HCT116 (cell line): ENCODE measurements at regions not wholly inside any gene's neighbourhood (a gene's known extent, or its start where the extent isn't known, plus 50 kb on each side); places are given as distances from the start of the nearest gene placed in this dataset.

Experiments
- ATAC-seq: fragments of 200-7000 bp; cut with Tn5 transposase; 2 replicates; pipeline ENCODE4 v1.9.1; 2020; ENCODE audit warnings: mild to moderate bottlenecking, moderate library complexity
- BruUV-seq: library from RNA; stranded (reverse); fragments of 400-500 nt; replicated peaks from 2 replicates; lab custom pipeline; 2021; lab: Mats Ljungman, UMichigan
- CTCF ChIA-PET: fragments of 300-600 bp; sonication (Branson Sonifier 250); formaldehyde crosslinking; loops from one replicate; lab custom pipeline; 2021; ENCODE audit warnings: antibody characterized with exemption; lab: Charles Lee
- POLR2A ChIA-PET: fragments of 300-600, 350-600 bp; sonication (Branson Sonifier 250); formaldehyde crosslinking; loops from one replicate; lab custom pipeline; 2021; ENCODE audit warnings: antibody characterized with exemption; lab: Charles Lee
- RAD21 ChIA-PET, 2 experiments: fragments of 300-600 bp; sonication (Branson Sonifier 250); formaldehyde crosslinking; loops; one replicate each; lab custom pipeline; 2023; ENCODE audit warnings: low total read pairs in 2 of 2; ENCODE audit not compliant: uncharacterized antibody in 2 of 2, unreplicated experiment in 2 of 2, low non-redundant PET in 1 of 2; lab: Charles Lee
- DNase-seq: peaks from one replicate; pipeline ENCODE4 v3.0.0-alpha.2; 2010; ENCODE audit warnings: low read depth, low spot score
- H2AFZ ChIP-seq: fragments of 200-600 bp; shearing (Covaris generic), sonication (generic); 2 replicates; pipeline ENCODE4 v1.6.1; 2017; ENCODE audit warnings: low read depth, mixed run types, mixed read lengths, antibody characterized with exemption, low read length; ENCODE audit not compliant: poor library complexity, severe bottlenecking
- H3K27ac ChIP-seq: 2 replicates; pipeline ENCODE4 v1.5.1; 2012; ENCODE audit warnings: low read depth, low read length
- H3K27me3 ChIP-seq: fragments of 200-600 bp; sonication (generic); 2 replicates; pipeline ENCODE4 v1.6.1; 2016; ENCODE audit warnings: mixed run types, low read length, mixed read lengths; ENCODE audit not compliant: insufficient read depth
- H3K36me3 ChIP-seq, 2 experiments: fragments of 200-500 bp in 1 of 2; fragments of 200-600 bp in 1 of 2; sonication (Bioruptor generic) in 1 of 2; sonication (generic) in 1 of 2; 2 replicates each; pipeline versions ENCODE4 v1.5.1 to v1.6.1; 2014 to 2016; ENCODE audit warnings: low read length in 2 of 2, inconsistent platforms in 1 of 2, mixed read lengths in 1 of 2, mixed run types in 1 of 2; ENCODE audit not compliant: insufficient read depth in 2 of 2, control insufficient read depth in 1 of 2
- H3K4me1 ChIP-seq, 2 experiments: fragments of 200-600 bp in 1 of 2; sonication (generic) in 1 of 2; 2 replicates each; pipeline versions ENCODE4 v1.5.1 to v1.6.1; 2012 to 2017; ENCODE audit warnings: low read length in 2 of 2, inconsistent platforms in 1 of 2, mild to moderate bottlenecking in 1 of 2, mixed read lengths in 1 of 2, mixed run types in 1 of 2, moderate library complexity in 1 of 2; ENCODE audit not compliant: insufficient read depth in 2 of 2, control insufficient read depth in 1 of 2
- H3K4me2 ChIP-seq: fragments of 200-600 bp; sonication (generic); 2 replicates; pipeline ENCODE4 v1.6.1; 2017; ENCODE audit warnings: mixed run types, low read length, mixed read lengths
- H3K4me3 ChIP-seq, 2 experiments: fragments of 200-600 bp in 1 of 2; sonication (generic) in 1 of 2; replicated peaks in 1 of 2; 2 replicates each; pipeline ENCODE4 v1.5.1; 2011 to 2016; ENCODE audit warnings: low read length in 2 of 2, control low read depth in 1 of 2, low read depth in 1 of 2, mild to moderate bottlenecking in 1 of 2, mixed read lengths in 1 of 2, mixed run types in 1 of 2
- H3K79me2 ChIP-seq: fragments of 200-600 bp; sonication (generic); 2 replicates; pipeline ENCODE4 v1.6.1; 2017; ENCODE audit warnings: mild to moderate bottlenecking, mixed run types, low read length, moderate library complexity, mixed read lengths; ENCODE audit not compliant: insufficient read depth
- H3K9ac ChIP-seq: fragments of 200-600 bp; sonication (generic); 2 replicates; pipeline ENCODE4 v1.6.1; 2016; ENCODE audit warnings: low read length, mixed read lengths
- H3K9me2 ChIP-seq: fragments of 200-600 bp; sonication (generic), shearing (Covaris generic); 2 replicates; pipeline ENCODE4 v1.6.1; 2017; ENCODE audit warnings: mixed run types, mild to moderate bottlenecking, moderate library complexity; ENCODE audit not compliant: insufficient read depth
- H3K9me3 ChIP-seq, 2 experiments: fragments of 200-500 bp in 1 of 2; fragments of 200-600 bp in 1 of 2; sonication (Bioruptor generic) in 1 of 2; sonication (generic) in 1 of 2; 2 replicates each; pipeline ENCODE4 v1.6.1; 2014 to 2017; ENCODE audit warnings: low read length in 2 of 2, mixed read lengths in 2 of 2, inconsistent platforms in 1 of 2, low read depth in 1 of 2, mild to moderate bottlenecking in 1 of 2, mixed run types in 1 of 2, moderate library complexity in 1 of 2; ENCODE audit not compliant: control insufficient read depth in 1 of 2, insufficient read depth in 1 of 2
- H4K20me1 ChIP-seq: fragments of 200-600 bp; sonication (generic), shearing (Covaris generic); 2 replicates; pipeline ENCODE4 v1.6.1; 2017; ENCODE audit warnings: mixed run types, mild to moderate bottlenecking, moderate library complexity; ENCODE audit not compliant: insufficient read depth
- CEBPB ChIP-seq: IDR thresholded peaks from 2 replicates; pipeline ENCODE4 v1.6.1; 2012; ENCODE audit warnings: low read depth
- EGR1 ChIP-seq: IDR thresholded peaks from 2 replicates; pipeline ENCODE4 v1.6.1; 2012; ENCODE audit warnings: low read depth
- EZH2 ChIP-seq: fragments of 200-600 bp; sonication (generic); IDR thresholded peaks from 2 replicates; pipeline ENCODE4 v1.6.1; 2017; ENCODE audit warnings: antibody characterized with exemption, mixed run types
- EZH2phosphoT487 ChIP-seq: fragments of 200-600 bp; IDR thresholded peaks from 2 replicates; pipeline ENCODE4 v1.6.1; 2018; ENCODE audit warnings: antibody characterized with exemption, borderline replicate concordance
- FOSL1 ChIP-seq: IDR thresholded peaks from 2 replicates; pipeline ENCODE4 v1.6.1; 2012; ENCODE audit warnings: low read depth
- JUND ChIP-seq: IDR thresholded peaks from 2 replicates; pipeline ENCODE4 v1.6.1; 2012
- REST ChIP-seq: IDR thresholded peaks from 2 replicates; pipeline ENCODE4 v1.6.1; 2012; ENCODE audit warnings: low read depth
- SP1 ChIP-seq: IDR thresholded peaks from 2 replicates; pipeline ENCODE4 v1.6.1; 2012; ENCODE audit warnings: low read depth
- SRF ChIP-seq: IDR thresholded peaks from 2 replicates; pipeline ENCODE4 v1.6.1; 2012; ENCODE audit warnings: low read depth
- YY1 ChIP-seq: IDR thresholded peaks from 2 replicates; pipeline ENCODE4 v1.6.1; 2011; ENCODE audit warnings: low read length, low read depth, moderate library complexity, mild to moderate bottlenecking; ENCODE audit not compliant: insufficient replicate concordance; ENCODE audit errors: extremely low read depth
- ZNF274 ChIP-seq: fragments of 200-500 bp; sonication (Bioruptor generic); IDR thresholded peaks from 2 replicates; pipeline ENCODE4 v1.6.1; 2014; ENCODE audit warnings: mild to moderate bottlenecking, low read depth, low read length, inconsistent platforms
- intact Hi-C: fragments of 100-400 bp; cut with micrococcal nuclease; formaldehyde crosslinking; loops from 2 replicates; pipeline ENCODE4 v1.10.0; 2022

GRCh38 chr5:125109293-125109692, 362.9 kb upstream of the ZNF608 start:
- Histone ChIP-seq H3K4me2 (no peak overlapping the region), H3K36me3 (no peaks in the 10 kb centered on the region), H3K9ac (no peak overlapping the region), H3K79me2 (no peaks in the 10 kb centered on the region), H2AFZ (no peak overlapping the region), H3K27ac (no peak overlapping the region), H4K20me1 (no peaks in the 10 kb centered on the region), H3K4me3 (no peak overlapping the region), H3K4me1 (peaks cover 0 to 4% of the 10 kb centered on the region in 2 experiments; a peak in 1 of 4 replicates), H3K9me2 (no peaks in the 10 kb centered on the region), H3K9me3 (no peaks in the 10 kb centered on the region), H3K27me3 (no peaks in the 10 kb centered on the region)
- intact Hi-C loops: no loop called here
- ChIA-PET RAD21 (no interaction called here), POLR2A (no interaction called here), CTCF (no interaction called here)
- TF ChIP-seq FOSL1 (no peak), SRF (no peak), CEBPB (no peak), YY1 (no peak), ZNF274 (no peak), JUND (no peak), EGR1 (no peak), REST (no peak), EZH2phosphoT487 (no peak), SP1 (no peak), EZH2 (no peak)
- ATAC-seq (no peak), DNase-seq (no peak)
- no TSS peak for BruUV-seq
